AG10803 (cell line): ENCODE measurements at regions not wholly inside any gene's neighbourhood (a gene's known extent, or its start where the extent isn't known, plus 50 kb on each side); places are given as distances from the start of the nearest gene placed in this dataset.

Experiments used
- DNase-seq: peaks from one replicate; pipeline ENCODE4 v3.0.0; 2010; ENCODE audit warnings: low read depth
- H3K4me3 ChIP-seq: 2 replicates; pipeline ENCODE4 v1.5.1; 2011; ENCODE audit warnings: mild to moderate bottlenecking, low read length, control low read depth
- TF ChIP-seq, protein P1 (sequence below): conservative IDR thresholded peaks from 2 replicates; pipeline ENCODE4 v1.5.1; 2011; ENCODE audit warnings: mild to moderate bottlenecking, low read length, control low read depth, inconsistent platforms

DNA sequence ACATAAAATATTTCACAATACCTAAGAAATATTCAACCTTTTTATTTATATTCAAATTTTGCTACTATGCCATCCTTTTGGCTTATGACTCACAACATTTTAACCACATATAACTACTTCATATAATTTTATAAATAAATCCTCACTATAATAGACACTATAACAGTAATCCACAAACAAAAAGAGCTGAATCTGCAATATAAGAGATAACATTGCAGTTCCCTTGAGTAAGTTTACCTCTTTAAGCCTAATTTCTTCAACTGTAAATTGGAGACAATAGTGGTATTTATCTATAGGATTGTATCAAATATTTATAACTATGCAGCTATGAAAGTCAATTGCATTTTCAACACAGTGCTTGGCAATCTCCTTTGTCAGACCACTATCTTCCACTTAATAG is 1084.5 kb downstream of the NR2F1-AS1 start:
- H3K4me3 ChIP-seq, result no peak overlapping the region
- no peak for DNase-seq
- TF ChIP-seq, protein P1, sequence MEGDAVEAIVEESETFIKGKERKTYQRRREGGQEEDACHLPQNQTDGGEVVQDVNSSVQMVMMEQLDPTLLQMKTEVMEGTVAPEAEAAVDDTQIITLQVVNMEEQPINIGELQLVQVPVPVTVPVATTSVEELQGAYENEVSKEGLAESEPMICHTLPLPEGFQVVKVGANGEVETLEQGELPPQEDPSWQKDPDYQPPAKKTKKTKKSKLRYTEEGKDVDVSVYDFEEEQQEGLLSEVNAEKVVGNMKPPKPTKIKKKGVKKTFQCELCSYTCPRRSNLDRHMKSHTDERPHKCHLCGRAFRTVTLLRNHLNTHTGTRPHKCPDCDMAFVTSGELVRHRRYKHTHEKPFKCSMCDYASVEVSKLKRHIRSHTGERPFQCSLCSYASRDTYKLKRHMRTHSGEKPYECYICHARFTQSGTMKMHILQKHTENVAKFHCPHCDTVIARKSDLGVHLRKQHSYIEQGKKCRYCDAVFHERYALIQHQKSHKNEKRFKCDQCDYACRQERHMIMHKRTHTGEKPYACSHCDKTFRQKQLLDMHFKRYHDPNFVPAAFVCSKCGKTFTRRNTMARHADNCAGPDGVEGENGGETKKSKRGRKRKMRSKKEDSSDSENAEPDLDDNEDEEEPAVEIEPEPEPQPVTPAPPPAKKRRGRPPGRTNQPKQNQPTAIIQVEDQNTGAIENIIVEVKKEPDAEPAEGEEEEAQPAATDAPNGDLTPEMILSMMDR, result no peak

DNA sequence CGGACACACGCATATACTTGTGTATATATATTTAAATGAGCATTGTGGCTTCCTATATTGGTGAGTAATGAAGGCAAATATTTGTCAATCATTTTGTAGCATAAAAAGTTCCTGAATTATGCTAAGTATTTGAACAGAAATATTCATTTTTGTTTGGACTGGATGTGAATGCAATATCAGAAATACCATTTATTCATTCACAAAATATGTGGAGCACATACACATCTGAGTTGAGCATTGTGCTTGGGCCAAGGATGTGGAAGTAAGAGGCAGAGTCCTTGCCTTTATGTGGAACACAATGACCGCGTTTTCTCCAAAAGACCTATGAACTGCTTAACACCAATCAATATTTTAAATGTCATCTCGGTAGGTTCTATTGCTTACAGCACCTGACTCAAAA is 1086.5 kb downstream of the NR2F1-AS1 start:
- no peak for DNase-seq
- H3K4me3 ChIP-seq, result no peak overlapping the region
- TF ChIP-seq, protein P1, result no peak

DNA sequence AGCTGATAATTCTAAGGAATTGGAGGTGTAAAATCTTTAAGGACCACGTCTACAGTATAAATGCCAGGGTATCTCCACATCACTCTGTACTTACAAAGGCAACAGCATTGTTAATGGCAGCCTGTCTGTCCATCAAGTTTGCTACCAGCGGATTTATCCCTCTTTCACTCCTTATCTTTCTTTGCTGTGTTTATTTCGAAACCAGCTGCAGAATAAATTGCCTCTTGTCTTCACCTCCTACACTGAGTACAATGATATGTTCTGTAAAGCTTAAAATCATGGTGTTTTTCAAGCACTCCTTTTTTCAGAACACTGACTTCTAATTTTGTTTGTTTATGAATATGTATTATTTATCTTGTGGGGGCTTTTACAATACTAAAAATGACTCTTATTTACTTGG is 1088.1 kb downstream of the NR2F1-AS1 start:
- no peak for DNase-seq
- TF ChIP-seq, protein P1, result no peak
- H3K4me3 ChIP-seq, result no peak overlapping the region

DNA sequence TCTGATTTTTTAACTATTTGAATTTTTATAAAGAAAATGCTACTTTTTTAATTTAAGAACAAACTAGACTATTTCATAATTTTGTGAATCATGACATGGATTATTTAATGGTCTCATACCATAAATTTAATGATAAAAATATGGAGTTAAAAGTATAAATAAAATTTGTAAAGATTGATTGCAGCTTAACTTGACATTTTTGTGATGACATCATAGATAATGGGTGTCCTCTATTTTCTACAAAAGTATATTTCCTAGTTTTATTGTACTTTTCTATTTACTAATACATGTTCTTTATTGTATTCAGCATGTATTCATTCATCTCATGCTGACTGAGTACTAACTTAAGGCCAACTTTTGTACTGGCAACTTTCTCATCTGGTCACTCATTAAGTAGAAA is 1096.5 kb downstream of the NR2F1-AS1 start:
- no peak for DNase-seq
- no peak overlapping the region for H3K4me3 ChIP-seq
- TF ChIP-seq, protein P1, result no peak

DNA sequence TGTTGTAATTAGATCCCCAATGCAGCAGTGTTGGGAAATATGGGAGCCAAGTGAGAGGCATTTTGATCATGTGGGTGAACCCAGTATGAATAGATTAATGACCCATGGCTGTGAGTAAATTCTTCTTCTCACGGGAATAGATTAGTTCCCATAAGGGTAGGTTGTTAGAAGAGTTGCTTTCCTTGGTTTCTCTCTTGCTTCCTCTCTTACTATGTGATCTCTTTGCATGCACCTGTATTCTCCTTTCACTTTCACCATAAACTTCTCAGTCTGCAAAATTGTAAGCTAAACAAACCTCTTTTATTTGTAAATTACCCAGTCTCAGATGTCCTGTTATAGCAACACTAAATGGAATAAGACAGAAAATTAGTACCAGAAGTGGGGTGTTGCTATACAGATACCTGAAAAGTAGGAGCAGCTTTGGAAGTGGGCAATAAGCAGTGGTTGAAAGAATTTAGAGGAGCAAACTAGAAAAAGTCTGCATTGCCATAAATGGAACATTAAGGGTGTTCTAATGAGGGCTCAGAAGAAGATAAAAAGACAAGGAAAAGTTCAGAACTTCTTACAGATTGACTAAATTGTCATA is 1090.0 kb upstream of the ARRDC3 start:
- DNase-seq, result no peak
- TF ChIP-seq, protein P1, result no peak
- H3K4me3 ChIP-seq, result no peak overlapping the region

DNA sequence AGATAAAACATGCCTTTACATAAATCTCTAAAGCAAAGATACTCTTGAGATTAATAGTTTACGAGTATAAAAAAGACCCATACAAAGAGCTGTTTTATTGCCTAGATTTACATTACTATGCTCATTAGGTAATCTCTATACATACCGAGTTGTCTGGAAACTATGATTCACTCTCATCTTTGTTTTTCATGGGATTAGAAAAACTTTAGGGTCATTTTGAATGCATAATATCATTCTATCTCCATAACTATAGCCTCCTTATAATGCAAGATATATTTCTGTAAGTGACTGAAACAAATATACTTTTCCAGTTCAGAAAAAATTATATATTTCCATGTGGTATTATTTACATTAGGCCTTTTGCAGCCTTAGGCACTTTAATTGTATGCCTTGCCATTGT is 1088.7 kb upstream of the ARRDC3 start:
- TF ChIP-seq, protein P1, result no peak
- no peak overlapping the region for H3K4me3 ChIP-seq
- no peak for DNase-seq

DNA sequence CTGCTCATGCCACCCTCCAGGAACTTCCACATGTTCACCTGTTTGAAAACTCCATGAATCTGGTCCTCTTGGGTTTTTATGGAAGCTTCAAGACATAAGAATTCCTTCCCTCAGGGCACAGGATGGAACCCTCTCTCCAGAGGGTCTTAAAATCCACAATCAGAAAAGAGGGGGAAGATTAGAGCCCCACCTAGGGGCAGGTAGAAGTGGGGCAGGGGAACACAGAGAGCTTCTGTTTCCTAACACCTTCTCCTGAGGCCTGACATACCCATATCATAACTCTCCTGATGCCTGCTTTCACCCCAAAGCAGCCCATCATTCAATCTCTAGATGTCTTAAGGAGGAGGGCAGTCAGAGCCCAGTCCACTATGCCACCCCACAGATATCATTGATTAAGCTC is 1087.7 kb upstream of the ARRDC3 start:
- TF ChIP-seq, protein P1, result no peak
- no peak for DNase-seq
- no peak overlapping the region for H3K4me3 ChIP-seq
